CD14-positive monocyte (primary cell): ENCODE measurements at regions not wholly inside any gene's neighbourhood (a gene's known extent, or its start where the extent isn't known, plus 50 kb on each side); places are given as distances from the start of the nearest gene placed in this dataset.

Experiments
- DNase-seq, 3 donors: peaks; one replicate each; pipeline ENCODE4 v3.0.0-alpha.2; 2011 to 2022
- H2AFZ ChIP-seq: 2 replicates; pipeline ENCODE4 v1.6.0; 2012; ENCODE audit warnings: mild to moderate bottlenecking, low read depth, low read length, inconsistent platforms; ENCODE audit not compliant: insufficient read depth, poor library complexity, severe bottlenecking
- H3K27ac ChIP-seq, 2 donors: 1 replicate in 1 of 2; 2 replicates in 1 of 2; pipeline ENCODE4 v1.5.1; 2012 to 2013; ENCODE audit warnings: low read length in 2 of 2, control low read depth in 1 of 2, inconsistent platforms in 1 of 2, low read depth in 1 of 2, mild to moderate bottlenecking in 1 of 2
- H3K27me3 ChIP-seq, 2 donors: one replicate each; pipeline versions ENCODE4 v1.6.0 to v1.6.1; 2011 to 2013; ENCODE audit warnings: low read length in 2 of 2; ENCODE audit not compliant: control insufficient read depth in 2 of 2, insufficient read depth in 2 of 2
- H3K36me3 ChIP-seq, 2 donors: replicated peaks in 1 of 2; 1 replicate in 1 of 2; 2 replicates in 1 of 2; pipeline versions ENCODE4 v1.5.1 to v1.6.1; 2012 to 2013; ENCODE audit warnings: low read length in 2 of 2, control low read depth in 1 of 2, inconsistent platforms in 1 of 2, mild to moderate bottlenecking in 1 of 2; ENCODE audit not compliant: insufficient read depth in 2 of 2, control insufficient read depth in 1 of 2
- H3K4me1 ChIP-seq, 2 donors: 1 replicate in 1 of 2; 2 replicates in 1 of 2; pipeline versions ENCODE4 v1.5.1 to v1.6.1; 2012 to 2013; ENCODE audit warnings: low read length in 2 of 2, control low read depth in 1 of 2, inconsistent platforms in 1 of 2, mild to moderate bottlenecking in 1 of 2, moderate library complexity in 1 of 2; ENCODE audit not compliant: insufficient read depth in 2 of 2, control insufficient read depth in 1 of 2
- H3K4me2 ChIP-seq: replicated peaks from 2 replicates; pipeline ENCODE3; 2012; ENCODE audit warnings: low read length, moderate library complexity, mild to moderate bottlenecking; ENCODE audit not compliant: poor library complexity, severe bottlenecking; ENCODE audit errors: extremely low read depth
- H3K4me3 ChIP-seq, 3 experiments: fragments of 200-600 bp in 1 of 3; sonication (generic) in 1 of 3; replicated peaks in 1 of 3; 1 replicate in 2 of 3; 2 replicates in 1 of 3; pipeline ENCODE4 v1.5.1; 2011 to 2013; ENCODE audit warnings: low read length in 3 of 3, mild to moderate bottlenecking in 3 of 3, control low read depth in 2 of 3, low read depth in 2 of 3, inconsistent platforms in 1 of 3, moderate library complexity in 1 of 3
- H3K79me2 ChIP-seq: 2 replicates; pipeline ENCODE4 v1.6.0; 2012; ENCODE audit warnings: mild to moderate bottlenecking, control low read depth, inconsistent platforms, low read length, moderate library complexity; ENCODE audit not compliant: insufficient read depth
- H3K9ac ChIP-seq: 2 replicates; pipeline ENCODE4 v1.6.0; 2017; ENCODE audit warnings: low read length, mild to moderate bottlenecking; ENCODE audit not compliant: insufficient read depth, poor library complexity, severe bottlenecking
- H3K9me3 ChIP-seq, 2 donors: replicated peaks in 1 of 2; 1 replicate in 1 of 2; 2 replicates in 1 of 2; pipeline versions ENCODE4 v1.5.1 to v1.6.1; 2012 to 2013; ENCODE audit warnings: low read length in 2 of 2, control low read depth in 1 of 2; ENCODE audit not compliant: control insufficient read depth in 1 of 2, insufficient read depth in 1 of 2
- H4K20me1 ChIP-seq: 2 replicates; pipeline ENCODE4 v1.6.0; 2012; ENCODE audit warnings: mild to moderate bottlenecking, low read length, control low read depth, moderate library complexity; ENCODE audit not compliant: insufficient read depth
- H3K27ac Mint-ChIP-seq, 7 donors: one replicate each; pipeline ENCODE4 v1.8.0; 2020; ENCODE audit warnings: mild to moderate bottlenecking in 7 of 7, mixed read lengths in 7 of 7, moderate library complexity in 6 of 7, inconsistent platforms in 2 of 7
- H3K27me3 Mint-ChIP-seq, 3 donors: one replicate each; pipeline ENCODE4 v1.8.0; 2021 to 2022; ENCODE audit warnings: low read depth in 3 of 3, mild to moderate bottlenecking in 3 of 3, mixed read lengths in 3 of 3, moderate library complexity in 3 of 3, inconsistent platforms in 1 of 3
- H3K36me3 Mint-ChIP-seq, 2 donors: one replicate each; pipeline ENCODE4 v1.8.0; 2020; ENCODE audit warnings: mixed read lengths in 2 of 2, inconsistent platforms in 1 of 2, mild to moderate bottlenecking in 1 of 2
- H3K4me1 Mint-ChIP-seq: one replicate; pipeline ENCODE4 v1.8.0; 2020; ENCODE audit warnings: mild to moderate bottlenecking, mixed read lengths
- H3K4me3 Mint-ChIP-seq, 2 donors: one replicate each; pipeline ENCODE4 v1.8.0; 2020; ENCODE audit warnings: mild to moderate bottlenecking in 2 of 2, mixed read lengths in 2 of 2, moderate library complexity in 1 of 2
- H3K9me3 Mint-ChIP-seq, 7 donors: one replicate each; pipeline ENCODE4 v1.8.0; 2020 to 2022; ENCODE audit warnings: mixed read lengths in 7 of 7, mild to moderate bottlenecking in 6 of 7, moderate library complexity in 6 of 7, inconsistent platforms in 2 of 7
- WGBS: methylation state at CpG from one replicate; pipeline ENCODE4 v1.1.5; 2013; ENCODE audit warnings: missing lambda C conversion rate; ENCODE audit not compliant: insufficient coverage; 5-methylcytosine and 5-hydroxymethylcytosine counted together
- intact Hi-C, 2 donors: fragments of 100-400 bp; cut with micrococcal nuclease; formaldehyde crosslinking; loops; one replicate each; pipeline versions ENCODE4 v1.15.0 to v1.15.1; 2023
- TF ChIP-seq, protein P1 (sequence below): fragments of 200-600 bp; IDR thresholded peaks from one replicate; pipeline ENCODE4 v1.8.0; 2022; ENCODE audit warnings: antibody characterized with exemption, mild to moderate bottlenecking

GRCh38 chr5:13215370-13215769 lies 729.1 kb downstream of the DNAH5 start:
- peaks cover 0 to 2% (median 0%) of the 10 kb centered on the region in 3 donors for H3K27me3 Mint-ChIP-seq
- 50% methylated on average over 2 of the region's 2 CpGs for WGBS
- TF ChIP-seq, protein P1, sequence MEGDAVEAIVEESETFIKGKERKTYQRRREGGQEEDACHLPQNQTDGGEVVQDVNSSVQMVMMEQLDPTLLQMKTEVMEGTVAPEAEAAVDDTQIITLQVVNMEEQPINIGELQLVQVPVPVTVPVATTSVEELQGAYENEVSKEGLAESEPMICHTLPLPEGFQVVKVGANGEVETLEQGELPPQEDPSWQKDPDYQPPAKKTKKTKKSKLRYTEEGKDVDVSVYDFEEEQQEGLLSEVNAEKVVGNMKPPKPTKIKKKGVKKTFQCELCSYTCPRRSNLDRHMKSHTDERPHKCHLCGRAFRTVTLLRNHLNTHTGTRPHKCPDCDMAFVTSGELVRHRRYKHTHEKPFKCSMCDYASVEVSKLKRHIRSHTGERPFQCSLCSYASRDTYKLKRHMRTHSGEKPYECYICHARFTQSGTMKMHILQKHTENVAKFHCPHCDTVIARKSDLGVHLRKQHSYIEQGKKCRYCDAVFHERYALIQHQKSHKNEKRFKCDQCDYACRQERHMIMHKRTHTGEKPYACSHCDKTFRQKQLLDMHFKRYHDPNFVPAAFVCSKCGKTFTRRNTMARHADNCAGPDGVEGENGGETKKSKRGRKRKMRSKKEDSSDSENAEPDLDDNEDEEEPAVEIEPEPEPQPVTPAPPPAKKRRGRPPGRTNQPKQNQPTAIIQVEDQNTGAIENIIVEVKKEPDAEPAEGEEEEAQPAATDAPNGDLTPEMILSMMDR = no peak

GRCh38 chr5:13214182-13214581 lies 730.3 kb downstream of the DNAH5 start:
- no peak for DNase-seq
- WGBS = no CpG with 5 or more reads among the region's 1 CpG
- TF ChIP-seq, protein P1 = no peak
- no peaks in the 10 kb centered on the region for H3K36me3 ChIP-seq
- no peaks in the 10 kb centered on the region for H3K9me3 ChIP-seq
- H3K27me3 Mint-ChIP-seq = no peaks in the 10 kb centered on the region
- H3K4me2 ChIP-seq = no peak overlapping the region
- no peaks in the 10 kb centered on the region for H4K20me1 ChIP-seq
- H3K36me3 Mint-ChIP-seq = no peaks in the 10 kb centered on the region
- H3K27ac Mint-ChIP-seq = no peak overlapping the region
- intact Hi-C loops = no loop called here
- H3K4me1 ChIP-seq = no peaks in the 10 kb centered on the region
- H3K27me3 ChIP-seq = no peaks in the 10 kb centered on the region
- no peak overlapping the region for H3K4me3 Mint-ChIP-seq
- H2AFZ ChIP-seq = no peak overlapping the region
- H3K9ac ChIP-seq = no peak overlapping the region
- no peak overlapping the region for H3K4me3 ChIP-seq
- H3K9me3 Mint-ChIP-seq = peaks cover 0 to 3% (median 0%) of the 10 kb centered on the region in 7 donors
- no peak overlapping the region for H3K27ac ChIP-seq
- no peaks in the 10 kb centered on the region for H3K4me1 Mint-ChIP-seq
- H3K79me2 ChIP-seq = no peaks in the 10 kb centered on the region

More at GRCh38 chr5:13215370-13215769, 729.1 kb downstream of the DNAH5 start:
- Histone ChIP-seq H3K36me3 (no peaks in the 10 kb centered on the region), H3K27ac (no peak overlapping the region), H3K79me2 (no peaks in the 10 kb centered on the region), H3K9me3 (no peaks in the 10 kb centered on the region), H3K27me3 (no peaks in the 10 kb centered on the region), H4K20me1 (no peaks in the 10 kb centered on the region), H3K4me3 (no peak overlapping the region), H2AFZ (no peak overlapping the region), H3K4me2 (no peak overlapping the region), H3K9ac (no peak overlapping the region), H3K4me1 (no peaks in the 10 kb centered on the region)
- Mint-ChIP-seq H3K4me1 (no peaks in the 10 kb centered on the region), H3K9me3 (peaks cover 0 to 3% (median 0%) of the 10 kb centered on the region in 7 donors), H3K27ac (no peak overlapping the region), H3K4me3 (no peak overlapping the region), H3K36me3 (no peaks in the 10 kb centered on the region)
- intact Hi-C loops = no loop called here
- DNase-seq = no peak
